ENCODE measurements at regions not wholly inside any gene's neighbourhood (a gene's known extent, or its start where the extent isn't known, plus 50 kb on each side); places are given as distances from the start of the nearest gene placed in this dataset.

GRCh38 chr6:1081551-1082284, 230.2 kb upstream of the FOXQ1 start:
- no peak for TF ChIP-seq POLR2A (IDR thresholded peaks at IDR 0.05; ENCODE audit: low read length)
- TF ChIP-seq GATA1 (IDR thresholded peaks at IDR 0.05; ENCODE audit: low read depth, low read length) = no peak
